ENCODE measurements at regions not wholly inside any gene's neighbourhood (a gene's known extent, or its start where the extent isn't known, plus 50 kb on each side); places are given as distances from the start of the nearest gene placed in this dataset.

GRCh38 chr9:87216897-87217455 is 269.7 kb upstream of the GAS1 start:
- Histone ChIP-seq H3K27me3 (ENCODE audit: control insufficient read depth, insufficient read depth, low read length) (no peaks in the 10 kb centered on the region), H3K36me3 (ENCODE audit: control insufficient read depth, insufficient read depth, low read length) (no peaks in the 10 kb centered on the region), H3K79me2 (no peaks in the 10 kb centered on the region), H3K4me2 (ENCODE audit: low read length) (no peak overlapping the region), H3K4me1 (no peaks in the 10 kb centered on the region), H3K9ac (no peak overlapping the region), H3K9me3 (ENCODE audit: control insufficient read depth, low read length) (no peaks in the 10 kb centered on the region), H3K27ac (no peak overlapping the region), H3K4me3 (ENCODE audit: low read depth, low read length) (no peak overlapping the region), H2AFZ (no peak overlapping the region)
- no peak for TF ChIP-seq CTCF (IDR thresholded peaks at IDR 0.05)

- no peaks in the 10 kb centered on the region for H3K79me2 ChIP-seq
- H3K4me2 ChIP-seq (ENCODE audit: low read length), result no peak overlapping the region
- H3K27me3 ChIP-seq (ENCODE audit: control insufficient read depth, insufficient read depth, low read length), result no peaks in the 10 kb centered on the region
- no peak overlapping the region for H3K9ac ChIP-seq
- no peak overlapping the region for H3K4me3 ChIP-seq (ENCODE audit: low read depth, low read length)
- no peaks in the 10 kb centered on the region for H3K4me1 ChIP-seq
- H3K9me3 ChIP-seq (ENCODE audit: control insufficient read depth, low read length), result no peaks in the 10 kb centered on the region
- H3K36me3 ChIP-seq (ENCODE audit: control insufficient read depth, insufficient read depth, low read length), result no peaks in the 10 kb centered on the region
- no peak for TF ChIP-seq CTCF (IDR thresholded peaks at IDR 0.05)
- H3K27ac ChIP-seq, result no peak overlapping the region
- H2AFZ ChIP-seq, result no peak overlapping the region
Observed at GRCh38 chr9:87223392-87224246, 274.0 kb upstream of the DAPK1 start.

- Histone ChIP-seq H3K79me2 (no peaks in the 10 kb centered on the region), H3K27me3 (ENCODE audit: control insufficient read depth, insufficient read depth, low read length) (no peaks in the 10 kb centered on the region), H3K27ac (no peak overlapping the region), H3K9ac (no peak overlapping the region), H3K4me2 (ENCODE audit: low read length) (no peak overlapping the region), H2AFZ (no peak overlapping the region), H3K36me3 (ENCODE audit: control insufficient read depth, insufficient read depth, low read length) (no peaks in the 10 kb centered on the region), H3K9me3 (ENCODE audit: control insufficient read depth, low read length) (no peaks in the 10 kb centered on the region), H3K4me1 (no peaks in the 10 kb centered on the region), H3K4me3 (ENCODE audit: low read depth, low read length) (no peak overlapping the region)
- TF ChIP-seq CTCF (IDR thresholded peaks at IDR 0.05), result no peak
Observed at GRCh38 chr9:87226896-87227295, 270.8 kb upstream of the DAPK1 start.

GRCh38 chr9:87227456-87227855 is 270.2 kb upstream of the DAPK1 start:
- no peaks in the 10 kb centered on the region for H3K27me3 ChIP-seq (ENCODE audit: control insufficient read depth, insufficient read depth, low read length)
- H3K27ac ChIP-seq, result no peak overlapping the region
- no peak overlapping the region for H2AFZ ChIP-seq
- no peaks in the 10 kb centered on the region for H3K4me1 ChIP-seq
- no peaks in the 10 kb centered on the region for H3K36me3 ChIP-seq (ENCODE audit: control insufficient read depth, insufficient read depth, low read length)
- no peak overlapping the region for H3K4me2 ChIP-seq (ENCODE audit: low read length)
- TF ChIP-seq CTCF (IDR thresholded peaks at IDR 0.05), result no peak
- H3K4me3 ChIP-seq (ENCODE audit: low read depth, low read length), result no peak overlapping the region
- H3K79me2 ChIP-seq, result no peaks in the 10 kb centered on the region
- no peaks in the 10 kb centered on the region for H3K9me3 ChIP-seq (ENCODE audit: control insufficient read depth, low read length)
- no peak overlapping the region for H3K9ac ChIP-seq
